ENCODE measurements at regions not wholly inside any gene's neighbourhood (a gene's known extent, or its start where the extent isn't known, plus 50 kb on each side); places are given as distances from the start of the nearest gene placed in this dataset.

- H3K4me1 ChIP-seq (ENCODE audit: control insufficient read depth in 1 of 2, insufficient read depth in 2 of 2, low read length in 2 of 2): no peaks in the 10 kb centered on the region
- H3K4me3 ChIP-seq (replicated peaks in 1 of 3; ENCODE audit: low read depth in 2 of 3, low read length in 3 of 3): no peak overlapping the region
- no peak overlapping the region for H3K4me2 ChIP-seq (replicated peaks; ENCODE audit: extremely low read depth, low read length, poor library complexity, severe bottlenecking)
- no peak overlapping the region for H3K9ac ChIP-seq (ENCODE audit: insufficient read depth, low read length, poor library complexity, severe bottlenecking)
- no peaks in the 10 kb centered on the region for H3K27me3 ChIP-seq (ENCODE audit: control insufficient read depth in 2 of 2, insufficient read depth in 2 of 2, low read length in 2 of 2)
- no peak overlapping the region for H2AFZ ChIP-seq (ENCODE audit: insufficient read depth, low read depth, low read length, poor library complexity, severe bottlenecking)
- no peak overlapping the region for H3K27ac Mint-ChIP-seq
- H3K27ac ChIP-seq (ENCODE audit: low read depth in 1 of 2, low read length in 2 of 2): no peak overlapping the region
- no peak overlapping the region for H3K4me3 Mint-ChIP-seq
- peaks cover 10 to 36% (median 23%) of the 10 kb centered on the region in 7 donors for H3K9me3 Mint-ChIP-seq
- H3K36me3 Mint-ChIP-seq: no peaks in the 10 kb centered on the region
- H3K4me1 Mint-ChIP-seq: no peaks in the 10 kb centered on the region
- DNase-seq: no peak
- no CpG with 5 or more reads among the region's 1 CpG for WGBS (ENCODE audit: insufficient coverage)
- TF ChIP-seq CTCF (IDR thresholded peaks at IDR 0.05): no peak
- peaks cover 8 to 12% of the 10 kb centered on the region in 2 donors for H3K9me3 ChIP-seq (replicated peaks in 1 of 2; ENCODE audit: control insufficient read depth in 1 of 2, insufficient read depth in 1 of 2, low read length in 2 of 2)
- H3K79me2 ChIP-seq (ENCODE audit: insufficient read depth, low read length): no peaks in the 10 kb centered on the region
- intact Hi-C loops (cut with micrococcal nuclease): no loop called here
- no peaks in the 10 kb centered on the region for H4K20me1 ChIP-seq (ENCODE audit: insufficient read depth, low read length)
- peaks cover 1 to 2% (median 2%) of the 10 kb centered on the region in 3 donors for H3K27me3 Mint-ChIP-seq (ENCODE audit: low read depth in 3 of 3)
- no peaks in the 10 kb centered on the region for H3K36me3 ChIP-seq (replicated peaks in 1 of 2; ENCODE audit: control insufficient read depth in 1 of 2, insufficient read depth in 2 of 2, low read length in 2 of 2)
Measured at GRCh38 chr2:106686814-106687213, 199.2 kb downstream of the ST6GAL2 start.

GRCh38 chr2:106694964-106695470 is 190.9 kb downstream of the ST6GAL2 start:
- no peak overlapping the region for H3K4me3 Mint-ChIP-seq
- no peak overlapping the region for H3K4me3 ChIP-seq (replicated peaks in 1 of 3; ENCODE audit: low read depth in 2 of 3, low read length in 3 of 3)
- no peak overlapping the region for H3K9ac ChIP-seq (ENCODE audit: insufficient read depth, low read length, poor library complexity, severe bottlenecking)
- no peak overlapping the region for H3K27ac ChIP-seq (ENCODE audit: low read depth in 1 of 2, low read length in 2 of 2)
- no peaks in the 10 kb centered on the region for H3K36me3 ChIP-seq (replicated peaks in 1 of 2; ENCODE audit: control insufficient read depth in 1 of 2, insufficient read depth in 2 of 2, low read length in 2 of 2)
- no peaks in the 10 kb centered on the region for H3K4me1 ChIP-seq (ENCODE audit: control insufficient read depth in 1 of 2, insufficient read depth in 2 of 2, low read length in 2 of 2)
- no peak overlapping the region for H3K27ac Mint-ChIP-seq
- peaks cover 2 to 13% (median 6%) of the 10 kb centered on the region in 7 donors for H3K9me3 Mint-ChIP-seq
- no CpG with 5 or more reads among the region's 4 CpGs for whole genome bisulfite sequencing (ENCODE audit: insufficient coverage)
- peaks cover 0 to 2% (median 0%) of the 10 kb centered on the region in 3 donors for H3K27me3 Mint-ChIP-seq (ENCODE audit: low read depth in 3 of 3)
- no peak overlapping the region for H2AFZ ChIP-seq (ENCODE audit: insufficient read depth, low read depth, low read length, poor library complexity, severe bottlenecking)
- H3K9me3 ChIP-seq (replicated peaks in 1 of 2; ENCODE audit: control insufficient read depth in 1 of 2, insufficient read depth in 1 of 2, low read length in 2 of 2): peaks cover 0 to 6% of the 10 kb centered on the region in 2 donors
- no peaks in the 10 kb centered on the region for H3K36me3 Mint-ChIP-seq
- DNase-seq: no peak
- H3K27me3 ChIP-seq (ENCODE audit: control insufficient read depth in 2 of 2, insufficient read depth in 2 of 2, low read length in 2 of 2): no peaks in the 10 kb centered on the region
- no peaks in the 10 kb centered on the region for H4K20me1 ChIP-seq (ENCODE audit: insufficient read depth, low read length)
- intact Hi-C loops (cut with micrococcal nuclease): no loop called here
- H3K4me2 ChIP-seq (replicated peaks; ENCODE audit: extremely low read depth, low read length, poor library complexity, severe bottlenecking): no peak overlapping the region
- no peaks in the 10 kb centered on the region for H3K79me2 ChIP-seq (ENCODE audit: insufficient read depth, low read length)
- TF ChIP-seq CTCF (IDR thresholded peaks at IDR 0.05): no peak
- H3K4me1 Mint-ChIP-seq: no peaks in the 10 kb centered on the region
